PFSK-1 (cell line): ENCODE measurements at regions not wholly inside any gene's neighbourhood (a gene's known extent, or its start where the extent isn't known, plus 50 kb on each side); places are given as distances from the start of the nearest gene placed in this dataset.

Source experiments
- POLR2AphosphoS5 ChIP-seq: IDR thresholded peaks from 2 replicates; pipeline ENCODE4 v1.6.1; 2012; ENCODE audit warnings: low read depth, mild to moderate bottlenecking, control low read depth, low read length, moderate library complexity
- SIN3A ChIP-seq: IDR thresholded peaks from 2 replicates; pipeline ENCODE4 v1.6.1; 2012; ENCODE audit warnings: mild to moderate bottlenecking, low read length, moderate library complexity, borderline replicate concordance; ENCODE audit not compliant: insufficient read depth
- TAF1 ChIP-seq: IDR thresholded peaks from 2 replicates; pipeline ENCODE4 v1.6.1; 2012; ENCODE audit warnings: low read length, control low read depth, borderline replicate concordance; ENCODE audit not compliant: insufficient read depth
- TF ChIP-seq, protein P1 (sequence below), 2 experiments: IDR thresholded peaks; 2 replicates each; pipeline versions ENCODE4 v1.6.1 to v1.8.0; 2011 to 2012; ENCODE audit warnings: low read depth in 2 of 2, low read length in 2 of 2, control low read depth in 1 of 2, inconsistent platforms in 1 of 2, mild to moderate bottlenecking in 1 of 2, moderate library complexity in 1 of 2; ENCODE audit not compliant: insufficient read depth in 1 of 2

- TF ChIP-seq POLR2AphosphoS5 = no peak
- TF ChIP-seq, protein P1, sequence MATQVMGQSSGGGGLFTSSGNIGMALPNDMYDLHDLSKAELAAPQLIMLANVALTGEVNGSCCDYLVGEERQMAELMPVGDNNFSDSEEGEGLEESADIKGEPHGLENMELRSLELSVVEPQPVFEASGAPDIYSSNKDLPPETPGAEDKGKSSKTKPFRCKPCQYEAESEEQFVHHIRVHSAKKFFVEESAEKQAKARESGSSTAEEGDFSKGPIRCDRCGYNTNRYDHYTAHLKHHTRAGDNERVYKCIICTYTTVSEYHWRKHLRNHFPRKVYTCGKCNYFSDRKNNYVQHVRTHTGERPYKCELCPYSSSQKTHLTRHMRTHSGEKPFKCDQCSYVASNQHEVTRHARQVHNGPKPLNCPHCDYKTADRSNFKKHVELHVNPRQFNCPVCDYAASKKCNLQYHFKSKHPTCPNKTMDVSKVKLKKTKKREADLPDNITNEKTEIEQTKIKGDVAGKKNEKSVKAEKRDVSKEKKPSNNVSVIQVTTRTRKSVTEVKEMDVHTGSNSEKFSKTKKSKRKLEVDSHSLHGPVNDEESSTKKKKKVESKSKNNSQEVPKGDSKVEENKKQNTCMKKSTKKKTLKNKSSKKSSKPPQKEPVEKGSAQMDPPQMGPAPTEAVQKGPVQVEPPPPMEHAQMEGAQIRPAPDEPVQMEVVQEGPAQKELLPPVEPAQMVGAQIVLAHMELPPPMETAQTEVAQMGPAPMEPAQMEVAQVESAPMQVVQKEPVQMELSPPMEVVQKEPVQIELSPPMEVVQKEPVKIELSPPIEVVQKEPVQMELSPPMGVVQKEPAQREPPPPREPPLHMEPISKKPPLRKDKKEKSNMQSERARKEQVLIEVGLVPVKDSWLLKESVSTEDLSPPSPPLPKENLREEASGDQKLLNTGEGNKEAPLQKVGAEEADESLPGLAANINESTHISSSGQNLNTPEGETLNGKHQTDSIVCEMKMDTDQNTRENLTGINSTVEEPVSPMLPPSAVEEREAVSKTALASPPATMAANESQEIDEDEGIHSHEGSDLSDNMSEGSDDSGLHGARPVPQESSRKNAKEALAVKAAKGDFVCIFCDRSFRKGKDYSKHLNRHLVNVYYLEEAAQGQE (IDR thresholded peaks at IDR 0.05; ENCODE audit: insufficient read depth in 1 of 2, low read depth in 2 of 2, low read length in 2 of 2) = no peak
- TF ChIP-seq TAF1 = no peak
- no peak for TF ChIP-seq SIN3A
Observed at GRCh38 chr6:103855750-103856149, 1004.0 kb downstream of the HACE1 start.
